Adrenal gland (tissue), 5 donors: ENCODE measurements at regions not wholly inside any gene's neighbourhood (a gene's known extent, or its start where the extent isn't known, plus 50 kb on each side); places are given as distances from the start of the nearest gene placed in this dataset.

Source experiments
- CTCF ChIP-seq, 6 experiments: fragments of 450-650 bp in 4 of 6; fragments of 200-600 bp in 2 of 6; sonication (generic) in 1 of 6; IDR thresholded peaks; 1 replicate in 5 of 6; 2 replicates in 1 of 6; pipeline versions ENCODE4 v1.5.1 to v1.8.0; 2016 to 2021; ENCODE audit warnings: antibody characterized with exemption in 6 of 6, mild to moderate bottlenecking in 2 of 6, moderate library complexity in 1 of 6
- POLR2A ChIP-seq, 2 donors: fragments of 450-650 bp; IDR thresholded peaks; one replicate each; pipeline ENCODE4 v1.6.1; 2017; ENCODE audit warnings: antibody characterized with exemption in 2 of 2, mild to moderate bottlenecking in 2 of 2, moderate library complexity in 1 of 2
- donor health status: DM: no; HTN: no; CAD: no.

- TF ChIP-seq CTCF (IDR thresholded peaks at IDR 0.05): no peak
- no peak for TF ChIP-seq POLR2A (IDR thresholded peaks at IDR 0.05)
Measured at GRCh38 chr1:22210176-22210575, 67.3 kb upstream of the WNT4 start.
